CD4-positive, alpha-beta T cell treated with Interleukin-10 for 1 hour (primary cell): ENCODE measurements at regions not wholly inside any gene's neighbourhood (a gene's known extent, or its start where the extent isn't known, plus 50 kb on each side); places are given as distances from the start of the nearest gene placed in this dataset.
"Not testable (repeated sequence)": the region's sequence is repeated elsewhere in the genome, so short reads cannot be mapped to it uniquely, and the experiment has no call there.

Experiments
- DNase-seq: peaks from one replicate; pipeline ENCODE4 v3.0.0-alpha.2; 2020

- not testable (repeated sequence) for DNase-seq
Observed at GRCh38 chr6:4725136-4725760, 51.0 kb upstream of the CDYL start.

- DNase-seq = not testable (repeated sequence)
Observed at GRCh38 chr6:4724727-4725126, 51.5 kb upstream of the CDYL start.

GRCh38 chr6:4723383-4723782, 52.8 kb upstream of the CDYL start:
- DNase-seq = no peak

GRCh38 chr6:4721368-4721767, 54.8 kb upstream of the CDYL start:
- DNase-seq = not testable (repeated sequence)

- DNase-seq = no peak
Observed at GRCh38 chr6:4719491-4719890, 56.7 kb upstream of the CDYL start.

GRCh38 chr6:4717856-4718255, 58.3 kb upstream of the CDYL start:
- no peak for DNase-seq

- no peak for DNase-seq
Observed at GRCh38 chr6:4717124-4717523, 59.1 kb upstream of the CDYL start.

- no peak for DNase-seq
Observed at GRCh38 chr6:4714961-4715501, 61.2 kb upstream of the CDYL start.

GRCh38 chr6:4712291-4712690, 63.9 kb upstream of the CDYL start:
- DNase-seq = no peak

- DNase-seq = no peak
Observed at GRCh38 chr6:4707011-4707410, 69.2 kb upstream of the CDYL start.

- DNase-seq = no peak
Observed at GRCh38 chr6:4705809-4706208, 70.4 kb upstream of the CDYL start.

- no peak for DNase-seq
Observed at GRCh38 chr6:4703382-4703781, 72.8 kb upstream of the CDYL start.

GRCh38 chr6:4698901-4699659, 77.1 kb upstream of the CDYL start:
- DNase-seq = no peak

- DNase-seq = no peak
Observed at GRCh38 chr6:4693173-4693970, 82.8 kb upstream of the CDYL start.

- DNase-seq = no peak
Observed at GRCh38 chr6:4692664-4693063, 83.5 kb upstream of the CDYL start.

- DNase-seq = no peak
Observed at GRCh38 chr6:4687989-4688947, 87.9 kb upstream of the CDYL start.

- no peak for DNase-seq
Observed at GRCh38 chr6:4687656-4687988, 88.6 kb upstream of the CDYL start.

- DNase-seq = no peak
Observed at GRCh38 chr6:4682431-4683097, 93.6 kb upstream of the CDYL start.

- no peak for DNase-seq
Observed at GRCh38 chr6:4678506-4679300, 97.5 kb upstream of the CDYL start.

- DNase-seq = no peak
Observed at GRCh38 chr6:4677751-4678065, 98.5 kb upstream of the CDYL start.
